GM18909 (cell line): ENCODE measurements at regions not wholly inside any gene's neighbourhood (a gene's known extent, or its start where the extent isn't known, plus 50 kb on each side); places are given as distances from the start of the nearest gene placed in this dataset.

Experiments
- ATAC-seq: cut with Tn5 transposase; IDR thresholded peaks from one replicate; pipeline ENCODE4 v1.9.1; 2021; ENCODE audit warnings: mild to moderate bottlenecking; ENCODE audit not compliant: unreplicated experiment, poor library complexity

DNA sequence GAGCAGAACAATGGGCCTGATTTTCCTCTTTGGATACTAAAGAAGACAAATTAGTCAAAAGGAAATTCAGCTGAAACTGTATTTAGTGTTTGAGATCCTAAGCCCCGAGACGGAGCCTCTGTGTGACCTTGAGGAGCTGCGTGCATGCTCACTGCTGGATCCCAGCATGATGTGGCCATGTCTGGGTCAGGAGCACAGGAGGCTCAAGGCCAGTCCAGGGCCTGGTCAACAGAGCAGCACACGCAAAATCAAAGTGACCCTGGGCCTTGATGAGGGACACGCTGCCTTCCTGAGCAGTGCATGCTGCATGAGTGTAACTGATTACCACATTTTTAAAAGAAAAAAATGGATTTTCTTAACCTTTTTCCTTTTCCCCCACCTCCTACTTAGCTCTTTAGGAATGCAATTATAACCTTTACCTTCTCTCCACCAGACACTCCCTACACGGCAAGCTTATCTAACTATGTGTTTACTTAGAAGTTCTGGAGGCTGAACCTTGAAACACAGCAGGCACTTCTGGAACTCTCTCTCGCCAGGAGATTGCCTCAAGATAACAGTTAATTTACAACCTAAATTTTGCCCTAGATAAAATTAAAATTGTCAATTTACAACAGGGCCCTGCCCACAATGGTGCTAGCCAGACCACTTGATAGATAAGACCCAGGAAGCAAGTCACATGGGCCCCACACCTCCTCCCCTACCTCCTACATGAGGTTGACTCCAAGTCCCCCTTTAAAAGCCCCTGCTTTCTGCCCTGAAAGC, 144.6 kb downstream of the LRIG2 start:
- ATAC-seq: no peak

GRCh38 chr1:113219377-113219776, 146.4 kb downstream of the LRIG2 start:
- ATAC-seq: no peak

DNA sequence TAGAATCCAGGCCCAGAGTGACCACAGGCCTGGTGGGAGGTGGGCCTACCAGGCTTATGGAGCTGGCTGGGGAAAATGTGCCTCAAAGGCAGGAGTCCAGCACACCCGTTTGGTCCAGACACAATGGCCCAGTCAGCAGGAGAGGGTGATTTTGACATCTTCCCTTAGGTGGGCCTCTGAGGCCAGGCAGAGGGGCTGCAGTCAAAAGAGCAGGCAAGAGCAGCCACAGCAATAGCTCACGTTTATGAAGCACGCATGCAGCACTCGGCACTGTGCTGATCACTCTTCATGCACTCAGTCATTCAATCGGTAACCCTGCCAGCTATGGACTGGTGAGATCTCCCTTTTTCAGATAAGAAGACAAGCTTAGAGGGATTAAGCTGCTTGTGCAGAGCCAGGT, 146.8 kb downstream of the LRIG2 start:
- ATAC-seq: no peak

DNA sequence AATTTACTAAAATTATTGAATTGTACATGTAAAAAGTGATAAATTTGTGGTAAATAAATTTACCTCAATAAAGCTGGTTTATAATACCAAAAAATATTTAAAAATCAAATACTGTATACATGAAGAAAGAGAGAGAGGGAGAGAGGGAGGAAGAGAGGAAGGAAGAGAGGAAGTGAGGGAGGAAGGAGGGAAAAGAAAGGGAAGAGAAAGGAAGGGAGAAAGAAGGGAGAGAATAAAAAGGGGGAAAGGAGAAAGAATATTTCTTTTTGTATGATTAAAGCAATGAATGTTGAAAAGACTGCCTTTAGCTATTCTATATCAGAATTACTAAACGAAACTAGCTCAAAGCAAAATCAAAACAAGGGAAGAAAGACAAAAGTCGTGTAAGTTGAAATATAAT, 150.0 kb downstream of the LRIG2 start:
- ATAC-seq: no peak

DNA sequence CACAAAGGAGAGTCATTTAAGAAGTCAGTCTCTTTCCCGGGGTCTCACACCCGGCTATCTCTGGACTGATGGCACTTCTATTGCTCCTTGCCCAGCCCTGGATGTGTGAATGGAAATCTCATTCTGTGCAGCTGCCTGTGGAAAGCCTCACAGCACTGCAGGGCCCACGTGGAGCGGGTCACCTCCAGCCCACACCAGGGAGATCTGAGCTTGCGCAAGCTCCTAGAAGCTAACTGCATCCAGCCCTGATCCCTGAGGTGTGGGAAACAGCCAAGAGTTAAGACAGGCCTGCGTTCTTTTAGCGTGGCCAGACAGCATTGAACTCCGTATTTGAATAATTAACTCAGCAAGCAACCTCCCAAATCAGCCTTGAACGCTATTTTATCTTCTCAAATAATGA, 150.5 kb downstream of the LRIG2 start:
- no peak for ATAC-seq

DNA sequence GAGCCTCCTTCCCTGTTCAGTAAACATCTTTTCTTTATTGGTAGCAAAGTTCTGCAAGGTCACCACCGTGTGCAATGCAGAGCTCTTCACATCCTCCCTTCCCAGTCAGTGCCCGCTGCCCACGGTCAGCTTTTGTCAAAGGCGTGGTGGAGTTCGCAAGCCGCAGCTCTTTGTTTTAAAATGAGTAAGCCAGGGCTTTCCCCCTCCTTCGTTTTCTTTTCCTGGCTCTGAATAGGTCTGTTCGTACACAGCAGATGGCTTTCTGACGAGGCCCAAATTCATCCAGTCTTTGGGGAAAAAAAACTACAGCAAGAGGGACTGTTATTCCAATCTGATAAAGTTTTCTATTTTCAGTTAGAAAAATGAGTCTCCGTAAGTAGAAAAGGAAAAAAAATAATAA, 153.2 kb downstream of the LRIG2 start:
- no peak for ATAC-seq

GRCh38 chr1:113231866-113232265, 158.4 kb upstream of the MAGI3 start:
- ATAC-seq: no peak

DNA sequence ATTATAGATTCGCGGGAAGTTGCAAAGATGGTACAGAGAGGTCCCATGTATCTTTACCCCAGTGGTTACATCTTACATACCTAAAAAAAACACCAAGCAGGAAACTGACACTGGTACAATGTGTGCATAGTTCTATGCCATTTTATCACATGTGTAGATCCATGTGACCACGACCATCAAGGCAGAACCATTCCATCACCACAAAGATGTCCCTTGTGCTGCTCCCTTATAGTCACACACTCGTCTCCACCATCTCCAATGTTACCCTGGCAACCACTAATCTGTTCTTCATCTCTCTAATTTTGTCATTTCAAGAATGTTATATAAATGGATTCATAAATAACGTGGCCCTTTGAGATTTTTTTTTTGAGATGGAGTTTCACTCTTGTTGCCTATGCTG, 156.9 kb upstream of the MAGI3 start:
- ATAC-seq: no peak

GRCh38 chr1:113241237-113241636, 149.1 kb upstream of the MAGI3 start:
- no peak for ATAC-seq

DNA sequence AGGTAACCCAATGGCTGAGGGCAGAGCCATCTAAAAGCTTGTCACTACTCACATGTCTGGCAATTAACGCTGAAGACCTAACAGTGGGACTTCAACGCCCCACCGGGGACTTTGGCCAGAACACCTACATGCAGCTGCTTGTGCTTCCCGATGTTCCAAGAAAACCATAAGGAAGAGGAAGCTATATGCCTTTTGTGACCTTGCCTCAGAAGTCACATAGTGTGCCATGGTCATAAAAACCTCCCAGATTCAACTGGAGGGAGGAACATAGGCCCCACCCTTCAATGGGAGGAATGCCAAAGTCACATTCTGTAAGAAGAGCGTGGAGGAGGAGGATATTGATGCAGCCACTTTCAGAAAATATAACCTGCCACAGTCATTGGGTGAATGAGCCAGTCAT, 147.8 kb upstream of the MAGI3 start:
- no peak for ATAC-seq

GRCh38 chr1:113243529-113243928, 146.8 kb upstream of the MAGI3 start:
- ATAC-seq: no peak

DNA sequence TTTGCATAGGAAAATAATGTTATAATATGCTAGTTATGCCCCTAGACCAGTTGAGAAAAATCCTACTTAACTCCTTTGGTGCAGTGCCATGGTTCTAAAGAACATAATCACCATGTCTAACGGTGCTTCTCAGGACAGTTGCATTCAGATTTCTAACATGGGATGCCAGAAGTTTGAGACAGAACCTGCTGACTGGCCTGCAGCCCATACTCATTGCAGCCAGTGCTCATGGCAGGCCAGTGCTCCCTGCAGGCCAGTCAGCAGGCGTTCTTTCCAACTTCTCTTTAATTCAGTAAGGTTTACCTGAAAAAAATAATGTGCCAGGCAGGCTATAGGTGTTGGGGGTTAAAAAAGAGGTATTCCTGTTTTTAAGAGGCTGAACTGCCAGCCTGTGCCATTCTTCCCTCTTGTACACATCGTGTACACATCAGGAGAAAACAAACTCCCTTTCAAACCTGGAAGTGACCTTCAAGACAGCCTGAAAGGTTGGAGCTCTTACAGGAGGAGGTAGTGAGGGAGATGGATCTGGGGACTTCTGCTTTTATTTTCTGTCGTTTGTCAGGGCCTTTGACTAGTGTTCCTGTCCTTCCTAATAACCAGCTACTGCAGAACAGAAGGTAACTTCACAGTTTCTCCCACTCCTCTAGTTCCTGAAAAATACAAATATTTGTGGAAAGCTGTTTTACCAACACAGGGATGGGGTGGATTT, 146.0 kb upstream of the MAGI3 start:
- ATAC-seq: no peak

GRCh38 chr1:113245252-113245651, 145.1 kb upstream of the MAGI3 start:
- ATAC-seq: no peak

- no peak for ATAC-seq
Observed at GRCh38 chr1:113246929-113247328, 143.4 kb upstream of the MAGI3 start.

DNA sequence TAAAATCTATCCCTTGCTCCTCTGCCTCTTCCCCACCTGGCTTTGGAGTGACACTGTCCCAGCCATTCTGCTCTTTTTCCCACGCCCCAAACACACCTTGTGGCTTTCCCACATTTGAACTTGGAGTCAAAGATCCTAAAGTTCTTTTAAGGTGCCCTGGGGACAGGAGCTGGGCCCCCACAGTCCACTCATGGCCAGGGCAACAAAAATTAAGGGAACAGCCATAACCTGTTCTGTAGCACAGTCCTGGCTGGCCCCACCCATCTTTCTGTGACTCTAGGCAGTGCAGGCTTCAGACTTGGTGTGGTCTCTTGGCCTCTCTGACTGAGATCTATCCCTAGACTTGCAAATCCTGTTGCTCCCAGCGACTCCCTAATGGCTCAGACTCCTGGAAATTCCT, 143.0 kb upstream of the MAGI3 start:
- no peak for ATAC-seq

- ATAC-seq: no peak
Observed at GRCh38 chr1:113247782-113248181, 142.5 kb upstream of the MAGI3 start.

DNA sequence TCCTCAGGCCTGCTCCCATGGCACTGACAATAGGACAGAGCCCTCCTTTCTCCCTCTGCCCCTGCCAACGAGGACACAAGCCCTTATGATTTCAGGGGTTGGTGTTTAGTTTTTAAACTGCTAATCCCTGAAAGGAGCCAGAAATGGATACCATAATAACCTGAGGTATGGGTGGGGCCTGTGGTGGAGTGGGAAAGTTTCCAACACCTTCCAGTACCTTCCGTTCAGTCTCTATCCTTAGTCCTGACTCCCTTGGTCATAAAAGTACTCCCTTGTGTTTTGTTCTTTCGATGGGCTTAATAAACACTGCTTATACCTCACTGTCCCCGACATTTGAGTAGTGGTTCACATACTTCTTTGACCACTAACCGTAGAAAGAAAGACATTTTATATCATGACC, 141.8 kb upstream of the MAGI3 start:
- ATAC-seq: no peak

DNA sequence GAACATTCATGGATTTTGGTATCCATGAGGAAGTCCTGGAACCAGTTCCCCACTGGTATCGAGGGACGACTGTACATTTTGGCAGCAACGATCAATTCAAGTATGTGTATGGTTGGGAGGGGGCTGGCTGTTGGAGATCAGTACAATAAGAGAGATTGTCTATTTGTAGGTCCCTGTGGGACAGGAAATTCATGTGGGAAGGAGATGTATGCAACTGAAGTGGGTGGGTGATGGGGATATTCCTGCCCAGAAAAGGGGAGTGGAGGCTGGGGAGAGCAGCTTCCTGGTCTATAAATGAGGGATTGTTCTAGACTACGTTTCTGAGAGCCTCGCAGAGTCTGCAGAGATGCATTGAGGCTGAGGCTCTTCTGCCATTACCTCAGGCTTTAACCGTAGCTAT, 140.2 kb upstream of the MAGI3 start:
- no peak for ATAC-seq

- ATAC-seq: no peak
Observed at GRCh38 chr1:113252166-113252565, 138.1 kb upstream of the MAGI3 start.

GRCh38 chr1:113253187-113253586, 137.1 kb upstream of the MAGI3 start:
- ATAC-seq: no peak

GRCh38 chr1:113253590-113253989, 136.7 kb upstream of the MAGI3 start:
- ATAC-seq: no peak
